H1 (cell line): ENCODE measurements at regions not wholly inside any gene's neighbourhood (a gene's known extent, or its start where the extent isn't known, plus 50 kb on each side); places are given as distances from the start of the nearest gene placed in this dataset.

Experiments
- BACH1 ChIP-seq: IDR thresholded peaks from 2 replicates; pipeline ENCODE4 v1.6.1; 2012; ENCODE audit warnings: low read length, improper control_type of control experiment
- CHD7 ChIP-seq: fragments of 300-600 bp; sonication (generic); IDR thresholded peaks from 2 replicates; pipeline ENCODE4 v1.7.1; 2012; ENCODE audit warnings: low read length, moderate library complexity, mild to moderate bottlenecking, inconsistent platforms; ENCODE audit not compliant: insufficient replicate concordance
- JUN ChIP-seq: IDR thresholded peaks from 2 replicates; pipeline ENCODE4 v1.6.1; 2011; ENCODE audit warnings: low read depth, mild to moderate bottlenecking, improper control_type of control experiment, low read length

- TF ChIP-seq CHD7 = peak; percentile 73
- TF ChIP-seq BACH1 = no peak
- TF ChIP-seq JUN = no peak
Measured at GRCh38 chr5:34547300-34548085, 108.6 kb upstream of the RAI14 start (continued).
